ENCODE measurements at regions not wholly inside any gene's neighbourhood (a gene's known extent, or its start where the extent isn't known, plus 50 kb on each side); places are given as distances from the start of the nearest gene placed in this dataset.

- TF ChIP-seq, protein P1, sequence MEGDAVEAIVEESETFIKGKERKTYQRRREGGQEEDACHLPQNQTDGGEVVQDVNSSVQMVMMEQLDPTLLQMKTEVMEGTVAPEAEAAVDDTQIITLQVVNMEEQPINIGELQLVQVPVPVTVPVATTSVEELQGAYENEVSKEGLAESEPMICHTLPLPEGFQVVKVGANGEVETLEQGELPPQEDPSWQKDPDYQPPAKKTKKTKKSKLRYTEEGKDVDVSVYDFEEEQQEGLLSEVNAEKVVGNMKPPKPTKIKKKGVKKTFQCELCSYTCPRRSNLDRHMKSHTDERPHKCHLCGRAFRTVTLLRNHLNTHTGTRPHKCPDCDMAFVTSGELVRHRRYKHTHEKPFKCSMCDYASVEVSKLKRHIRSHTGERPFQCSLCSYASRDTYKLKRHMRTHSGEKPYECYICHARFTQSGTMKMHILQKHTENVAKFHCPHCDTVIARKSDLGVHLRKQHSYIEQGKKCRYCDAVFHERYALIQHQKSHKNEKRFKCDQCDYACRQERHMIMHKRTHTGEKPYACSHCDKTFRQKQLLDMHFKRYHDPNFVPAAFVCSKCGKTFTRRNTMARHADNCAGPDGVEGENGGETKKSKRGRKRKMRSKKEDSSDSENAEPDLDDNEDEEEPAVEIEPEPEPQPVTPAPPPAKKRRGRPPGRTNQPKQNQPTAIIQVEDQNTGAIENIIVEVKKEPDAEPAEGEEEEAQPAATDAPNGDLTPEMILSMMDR (IDR thresholded peaks at IDR 0.05), result no peak
- no peaks in the 10 kb centered on the region for H3K9me3 ChIP-seq
- no peak overlapping the region for H3K9ac ChIP-seq (ENCODE audit: low read depth in 2 of 2, low read length in 2 of 2)
- no peak for DNase-seq
- H3K4me1 ChIP-seq, result no peaks in the 10 kb centered on the region
- no peak overlapping the region for H3K4me3 ChIP-seq
- intact Hi-C loops (cut with DNase I), result no loop called here
- H3K27ac ChIP-seq, result no peak overlapping the region
- no peaks in the 10 kb centered on the region for H3K27me3 ChIP-seq
- no peaks in the 10 kb centered on the region for H3K36me3 ChIP-seq
These were observed 194.0 kb downstream of the NRIP1 start for GRCh38 chr21:14870853-14871149.

DNA sequence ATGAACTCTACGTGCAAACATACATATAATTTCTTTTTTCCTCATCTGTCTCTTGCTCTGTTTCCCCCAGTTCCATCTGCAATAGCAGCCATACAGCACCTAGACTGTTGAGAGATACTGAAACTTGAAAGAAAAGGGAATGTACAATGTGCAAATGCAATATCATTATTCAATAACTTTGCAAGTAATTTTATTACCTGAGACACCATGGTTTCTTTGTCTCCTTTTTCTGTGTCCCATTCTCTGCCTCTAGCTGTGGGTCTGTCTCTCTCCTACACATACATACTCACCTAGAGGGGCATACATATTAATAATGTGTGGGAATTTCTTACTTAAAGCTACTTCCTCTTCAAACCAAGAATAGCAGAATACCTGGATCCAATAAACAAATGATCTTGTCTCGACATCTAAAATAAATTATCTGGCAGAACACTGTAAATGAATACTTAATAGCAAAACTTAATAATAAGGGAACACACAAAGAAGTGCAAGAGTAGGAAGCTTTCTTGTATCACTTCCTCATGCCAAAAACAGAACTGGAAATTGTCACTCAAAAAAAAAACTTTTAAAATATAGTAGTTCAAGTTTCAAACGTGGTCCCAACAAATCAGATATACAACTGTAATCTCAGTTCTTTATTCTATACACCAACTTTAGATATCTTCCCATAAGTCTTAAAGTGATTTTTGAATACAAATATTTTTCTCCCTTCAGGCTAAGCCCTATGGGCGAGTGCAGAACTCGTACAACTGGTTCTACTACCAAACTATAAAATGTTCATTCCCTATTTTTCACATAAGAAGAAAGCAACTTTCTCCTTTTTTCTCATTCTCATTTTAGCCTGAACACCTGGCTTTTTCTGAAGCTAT, 194.6 kb downstream of the NRIP1 start:
- no peaks in the 10 kb centered on the region for H3K4me1 ChIP-seq
- intact Hi-C loops (cut with DNase I), result loop anchor here (10.0 kb wide), 1 partner anchor 195 kb away; the partner anchor contains the start of gene NRIP1
- no peak overlapping the region for H3K27ac ChIP-seq
- H3K36me3 ChIP-seq, result no peaks in the 10 kb centered on the region
- H3K9me3 ChIP-seq, result no peaks in the 10 kb centered on the region
- no peak for DNase-seq
- H3K4me3 ChIP-seq, result no peak overlapping the region
- no peaks in the 10 kb centered on the region for H3K27me3 ChIP-seq
- TF ChIP-seq, protein P1 (IDR thresholded peaks at IDR 0.05), result no peak
- no peak overlapping the region for H3K9ac ChIP-seq (ENCODE audit: low read depth in 2 of 2, low read length in 2 of 2)

GRCh38 chr21:14866859-14867765, 197.7 kb downstream of the NRIP1 start:
- intact Hi-C loops (cut with DNase I), result loop anchor here (2.0 to 10.0 kb wide), 2 partner anchors 198 to 616 kb away; partner anchors contain the start of gene NRIP1

GRCh38 chr21:14864211-14865021, 200.4 kb downstream of the NRIP1 start:
- H3K9ac ChIP-seq (ENCODE audit: low read depth in 2 of 2, low read length in 2 of 2), result no peak overlapping the region
- H3K27ac ChIP-seq, result no peak overlapping the region
- peak; percentile 79 for DNase-seq
- no peaks in the 10 kb centered on the region for H3K36me3 ChIP-seq
- H3K27me3 ChIP-seq, result no peaks in the 10 kb centered on the region
- no peak overlapping the region for H3K4me3 ChIP-seq
- intact Hi-C loops (cut with DNase I), result loop anchor here (10.0 kb wide), 1 partner anchor 200 kb away; the partner anchor contains the start of gene NRIP1
- no peaks in the 10 kb centered on the region for H3K9me3 ChIP-seq
- H3K4me1 ChIP-seq, result no peaks in the 10 kb centered on the region
- TF ChIP-seq, protein P1 (IDR thresholded peaks at IDR 0.05), result peak; percentile 57

More at GRCh38 chr21:14866859-14867765, 197.7 kb downstream of the NRIP1 start:
- no peaks in the 10 kb centered on the region for H3K36me3 ChIP-seq
- H3K9me3 ChIP-seq, result no peaks in the 10 kb centered on the region
- DNase-seq, result no peak
- TF ChIP-seq, protein P1 (IDR thresholded peaks at IDR 0.05), result no peak
- no peak overlapping the region for H3K9ac ChIP-seq (ENCODE audit: low read depth in 2 of 2, low read length in 2 of 2)
- H3K27me3 ChIP-seq, result no peaks in the 10 kb centered on the region
- H3K4me3 ChIP-seq, result no peak overlapping the region
- H3K27ac ChIP-seq, result no peak overlapping the region
- H3K4me1 ChIP-seq, result no peaks in the 10 kb centered on the region

All from colonic mucosa (tissue), 4 donors.